ENCODE measurements at regions not wholly inside any gene's neighbourhood (a gene's known extent, or its start where the extent isn't known, plus 50 kb on each side); places are given as distances from the start of the nearest gene placed in this dataset.

DNA sequence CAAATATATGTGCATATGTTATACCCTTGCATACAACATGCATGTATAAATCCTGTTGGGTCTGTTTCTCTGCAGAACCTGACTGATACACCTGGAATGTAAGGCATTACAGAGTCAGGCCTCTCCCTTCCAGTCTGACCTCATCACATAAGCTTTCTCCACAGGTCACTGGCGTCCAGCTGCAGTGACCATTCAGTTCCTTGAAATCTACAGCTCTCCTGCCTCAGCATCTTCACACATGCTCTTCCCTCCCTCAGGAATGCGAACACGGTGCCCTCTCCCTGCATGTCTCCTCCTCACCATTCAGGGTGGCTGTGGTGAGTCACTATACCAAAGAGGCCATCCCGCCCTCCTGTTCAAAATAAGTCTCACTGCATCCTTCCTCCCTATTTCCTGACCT is 657.8 kb upstream of the B3GAT1 start:
- no peak for TF ChIP-seq MAX (IDR thresholded peaks at IDR 0.05; ENCODE audit: low read depth, low read length)
- TF ChIP-seq, protein P1, sequence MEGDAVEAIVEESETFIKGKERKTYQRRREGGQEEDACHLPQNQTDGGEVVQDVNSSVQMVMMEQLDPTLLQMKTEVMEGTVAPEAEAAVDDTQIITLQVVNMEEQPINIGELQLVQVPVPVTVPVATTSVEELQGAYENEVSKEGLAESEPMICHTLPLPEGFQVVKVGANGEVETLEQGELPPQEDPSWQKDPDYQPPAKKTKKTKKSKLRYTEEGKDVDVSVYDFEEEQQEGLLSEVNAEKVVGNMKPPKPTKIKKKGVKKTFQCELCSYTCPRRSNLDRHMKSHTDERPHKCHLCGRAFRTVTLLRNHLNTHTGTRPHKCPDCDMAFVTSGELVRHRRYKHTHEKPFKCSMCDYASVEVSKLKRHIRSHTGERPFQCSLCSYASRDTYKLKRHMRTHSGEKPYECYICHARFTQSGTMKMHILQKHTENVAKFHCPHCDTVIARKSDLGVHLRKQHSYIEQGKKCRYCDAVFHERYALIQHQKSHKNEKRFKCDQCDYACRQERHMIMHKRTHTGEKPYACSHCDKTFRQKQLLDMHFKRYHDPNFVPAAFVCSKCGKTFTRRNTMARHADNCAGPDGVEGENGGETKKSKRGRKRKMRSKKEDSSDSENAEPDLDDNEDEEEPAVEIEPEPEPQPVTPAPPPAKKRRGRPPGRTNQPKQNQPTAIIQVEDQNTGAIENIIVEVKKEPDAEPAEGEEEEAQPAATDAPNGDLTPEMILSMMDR (IDR thresholded peaks at IDR 0.05; ENCODE audit: low read depth, low read length) = no peak

Measured in NB4 (cell line).